Sigmoid colon (tissue), 4 donors: ENCODE measurements at regions not wholly inside any gene's neighbourhood (a gene's known extent, or its start where the extent isn't known, plus 50 kb on each side); places are given as distances from the start of the nearest gene placed in this dataset.

ENCODE experiments used
- EP300 ChIP-seq, 4 donors: sonication (generic); formaldehyde crosslinking; IDR thresholded peaks; one replicate each; pipeline ENCODE4 v1.6.1; 2017; ENCODE audit warnings: antibody characterized with exemption in 4 of 4
- POLR2A ChIP-seq, 2 donors: fragments of 450-650 bp; IDR thresholded peaks; one replicate each; pipeline ENCODE4 v1.6.1; 2016; ENCODE audit warnings: antibody characterized with exemption in 2 of 2, mild to moderate bottlenecking in 2 of 2, moderate library complexity in 2 of 2
- POLR2AphosphoS5 ChIP-seq, 4 donors: sonication (generic); formaldehyde crosslinking; IDR thresholded peaks; one replicate each; pipeline ENCODE4 v1.6.1; 2017; ENCODE audit warnings: antibody characterized with exemption in 4 of 4
- TF ChIP-seq, protein P1 (sequence below), 4 experiments: fragments of 450-650 bp in 3 of 4; fragments of 200-600 bp in 1 of 4; IDR thresholded peaks; one replicate each; pipeline ENCODE4 v1.5.1; 2016 to 2019; ENCODE audit warnings: antibody characterized with exemption in 4 of 4, mild to moderate bottlenecking in 3 of 4, moderate library complexity in 2 of 4

DNA sequence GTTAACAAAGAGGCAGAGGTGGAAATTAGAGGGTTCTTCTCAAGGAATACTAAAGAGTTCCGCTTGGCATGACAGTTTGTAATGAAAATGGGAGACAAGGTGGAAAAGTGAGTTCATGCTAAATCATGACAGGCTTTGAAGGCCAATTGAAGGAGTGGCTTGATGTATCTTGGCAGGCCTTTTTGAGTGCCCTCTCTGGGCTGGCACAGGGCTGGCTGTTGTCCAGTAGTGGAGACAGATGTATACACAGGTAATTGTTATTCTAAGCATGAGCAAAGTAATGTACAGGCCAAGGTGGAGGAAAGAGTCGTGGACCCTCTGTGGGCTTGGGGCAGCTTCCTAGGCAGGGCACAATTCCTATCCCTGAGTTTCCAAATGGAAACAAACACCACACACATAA, 196.7 kb upstream of the GALNT2 start:
- TF ChIP-seq, protein P1, sequence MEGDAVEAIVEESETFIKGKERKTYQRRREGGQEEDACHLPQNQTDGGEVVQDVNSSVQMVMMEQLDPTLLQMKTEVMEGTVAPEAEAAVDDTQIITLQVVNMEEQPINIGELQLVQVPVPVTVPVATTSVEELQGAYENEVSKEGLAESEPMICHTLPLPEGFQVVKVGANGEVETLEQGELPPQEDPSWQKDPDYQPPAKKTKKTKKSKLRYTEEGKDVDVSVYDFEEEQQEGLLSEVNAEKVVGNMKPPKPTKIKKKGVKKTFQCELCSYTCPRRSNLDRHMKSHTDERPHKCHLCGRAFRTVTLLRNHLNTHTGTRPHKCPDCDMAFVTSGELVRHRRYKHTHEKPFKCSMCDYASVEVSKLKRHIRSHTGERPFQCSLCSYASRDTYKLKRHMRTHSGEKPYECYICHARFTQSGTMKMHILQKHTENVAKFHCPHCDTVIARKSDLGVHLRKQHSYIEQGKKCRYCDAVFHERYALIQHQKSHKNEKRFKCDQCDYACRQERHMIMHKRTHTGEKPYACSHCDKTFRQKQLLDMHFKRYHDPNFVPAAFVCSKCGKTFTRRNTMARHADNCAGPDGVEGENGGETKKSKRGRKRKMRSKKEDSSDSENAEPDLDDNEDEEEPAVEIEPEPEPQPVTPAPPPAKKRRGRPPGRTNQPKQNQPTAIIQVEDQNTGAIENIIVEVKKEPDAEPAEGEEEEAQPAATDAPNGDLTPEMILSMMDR (IDR thresholded peaks at IDR 0.05), result no peak
- TF ChIP-seq POLR2AphosphoS5 (IDR thresholded peaks at IDR 0.05) (no peak), EP300 (IDR thresholded peaks at IDR 0.05) (no peak), POLR2A (IDR thresholded peaks at IDR 0.05) (no peak)
